Skeletal muscle satellite cell (primary cell): ENCODE measurements at regions not wholly inside any gene's neighbourhood (a gene's known extent, or its start where the extent isn't known, plus 50 kb on each side); places are given as distances from the start of the nearest gene placed in this dataset.
"Not testable (repeated sequence)": the region's sequence is repeated elsewhere in the genome, so short reads cannot be mapped to it uniquely, and the experiment has no call there.

ENCODE experiments used
- H3K27me3 ChIP-seq: 2 replicates; pipeline ENCODE4 v1.7.0; 2013; ENCODE audit warnings: low read length; ENCODE audit not compliant: control insufficient read depth, insufficient read depth
- H3K36me3 ChIP-seq: 2 replicates; pipeline ENCODE4 v1.7.0; 2013; ENCODE audit warnings: mild to moderate bottlenecking, control low read depth, low read length; ENCODE audit not compliant: insufficient read depth
- H3K4me1 ChIP-seq: 2 replicates; pipeline ENCODE4 v1.7.0; 2013; ENCODE audit warnings: low read length; ENCODE audit not compliant: control insufficient read depth, insufficient read depth
- H3K4me2 ChIP-seq: 2 replicates; pipeline ENCODE4 v1.7.0; 2013; ENCODE audit warnings: mild to moderate bottlenecking, low read length
- H3K4me3 ChIP-seq: 2 replicates; pipeline ENCODE4 v1.7.0; 2013; ENCODE audit warnings: low read length
- H3K9ac ChIP-seq: 2 replicates; pipeline ENCODE4 v1.7.0; 2013; ENCODE audit warnings: mild to moderate bottlenecking, low read depth, low read length, moderate library complexity
- H3K9me3 ChIP-seq: replicated peaks from 2 replicates; pipeline ENCODE4 v1.7.0; 2013; ENCODE audit warnings: mild to moderate bottlenecking, control low read depth, low read length

- no peaks in the 10 kb centered on the region for H3K36me3 ChIP-seq
- H3K4me1 ChIP-seq, result peaks cover 4% of the 10 kb centered on the region
- H3K9ac ChIP-seq, result no peak overlapping the region
- no peaks in the 10 kb centered on the region for H3K27me3 ChIP-seq
- H3K4me3 ChIP-seq, result no peak overlapping the region
- H3K9me3 ChIP-seq, result no peaks in the 10 kb centered on the region
- H3K4me2 ChIP-seq, result no peak overlapping the region
Observed at GRCh38 chr14:28607661-28608060, 158.9 kb upstream of the FOXG1 start.

- Histone ChIP-seq H3K9me3 (no peaks in the 10 kb centered on the region), H3K27me3 (no peaks in the 10 kb centered on the region), H3K4me3 (no peak overlapping the region), H3K9ac (no peak overlapping the region), H3K4me2 (no peak overlapping the region), H3K4me1 (peaks cover 4% of the 10 kb centered on the region), H3K36me3 (no peaks in the 10 kb centered on the region)
Observed at GRCh38 chr14:28608443-28608842, 158.1 kb upstream of the FOXG1 start.

- Histone ChIP-seq H3K27me3 (no peaks in the 10 kb centered on the region), H3K36me3 (no peaks in the 10 kb centered on the region), H3K4me1 (no peaks in the 10 kb centered on the region), H3K4me3 (no peak overlapping the region), H3K4me2 (no peak overlapping the region), H3K9ac (no peak overlapping the region), H3K9me3 (no peaks in the 10 kb centered on the region)
Observed at GRCh38 chr14:28608851-28609828, 157.4 kb upstream of the FOXG1 start.

GRCh38 chr14:28612414-28612813 lies 154.2 kb upstream of the FOXG1 start:
- Histone ChIP-seq H3K27me3 (no peaks in the 10 kb centered on the region), H3K4me1 (no peaks in the 10 kb centered on the region), H3K9me3 (no peaks in the 10 kb centered on the region), H3K9ac (no peak overlapping the region), H3K4me2 (no peak overlapping the region), H3K4me3 (no peak overlapping the region), H3K36me3 (no peaks in the 10 kb centered on the region)

- Histone ChIP-seq H3K4me2 (no peak overlapping the region), H3K36me3 (no peaks in the 10 kb centered on the region), H3K9ac (no peak overlapping the region), H3K4me3 (no peak overlapping the region), H3K27me3 (no peaks in the 10 kb centered on the region), H3K9me3 (no peaks in the 10 kb centered on the region), H3K4me1 (no peaks in the 10 kb centered on the region)
Observed at GRCh38 chr14:28613532-28613931, 153.1 kb upstream of the FOXG1 start.

GRCh38 chr14:28626780-28627179 lies 139.8 kb upstream of the FOXG1 start:
- Histone ChIP-seq H3K36me3 (no peaks in the 10 kb centered on the region), H3K9me3 (no peaks in the 10 kb centered on the region), H3K4me2 (no peak overlapping the region), H3K27me3 (no peaks in the 10 kb centered on the region), H3K9ac (no peak overlapping the region), H3K4me3 (no peak overlapping the region), H3K4me1 (peaks cover 5% of the 10 kb centered on the region)

- Histone ChIP-seq H3K4me3 (no peak overlapping the region), H3K9me3 (no peaks in the 10 kb centered on the region), H3K36me3 (no peaks in the 10 kb centered on the region), H3K9ac (no peak overlapping the region), H3K27me3 (no peaks in the 10 kb centered on the region), H3K4me2 (no peak overlapping the region), H3K4me1 (peaks cover 5% of the 10 kb centered on the region)
Observed at GRCh38 chr14:28629328-28630004, 137.1 kb upstream of the FOXG1 start.

GRCh38 chr14:28630100-28630499 lies 136.5 kb upstream of the FOXG1 start:
- H3K27me3 ChIP-seq, result no peaks in the 10 kb centered on the region
- H3K4me1 ChIP-seq, result peaks cover 5% of the 10 kb centered on the region
- no peaks in the 10 kb centered on the region for H3K36me3 ChIP-seq
- no peaks in the 10 kb centered on the region for H3K9me3 ChIP-seq
- H3K4me2 ChIP-seq, result no peak overlapping the region
- H3K9ac ChIP-seq, result no peak overlapping the region
- H3K4me3 ChIP-seq, result no peak overlapping the region

GRCh38 chr14:28635387-28635786 lies 131.2 kb upstream of the FOXG1 start:
- Histone ChIP-seq H3K9ac (no peak overlapping the region), H3K4me1 (no peaks in the 10 kb centered on the region), H3K9me3 (no peaks in the 10 kb centered on the region), H3K4me3 (no peak overlapping the region), H3K36me3 (no peaks in the 10 kb centered on the region), H3K4me2 (no peak overlapping the region), H3K27me3 (no peaks in the 10 kb centered on the region)

GRCh38 chr14:28635816-28636215 lies 130.8 kb upstream of the FOXG1 start:
- not testable (repeated sequence) for H3K27me3 ChIP-seq, H3K9ac ChIP-seq, H3K4me1 ChIP-seq, H3K9me3 ChIP-seq, H3K4me3 ChIP-seq, H3K4me2 ChIP-seq, H3K36me3 ChIP-seq

GRCh38 chr14:28641189-28641588 lies 125.4 kb upstream of the FOXG1 start:
- not testable (repeated sequence) for H3K4me3 ChIP-seq, H3K4me1 ChIP-seq, H3K9me3 ChIP-seq, H3K36me3 ChIP-seq, H3K9ac ChIP-seq, H3K27me3 ChIP-seq, H3K4me2 ChIP-seq
